ENCODE measurements at regions not wholly inside any gene's neighbourhood (a gene's known extent, or its start where the extent isn't known, plus 50 kb on each side); places are given as distances from the start of the nearest gene placed in this dataset.
"Not testable (repeated sequence)": the region's sequence is repeated elsewhere in the genome, so short reads cannot be mapped to it uniquely, and the experiment has no call there.

DNA sequence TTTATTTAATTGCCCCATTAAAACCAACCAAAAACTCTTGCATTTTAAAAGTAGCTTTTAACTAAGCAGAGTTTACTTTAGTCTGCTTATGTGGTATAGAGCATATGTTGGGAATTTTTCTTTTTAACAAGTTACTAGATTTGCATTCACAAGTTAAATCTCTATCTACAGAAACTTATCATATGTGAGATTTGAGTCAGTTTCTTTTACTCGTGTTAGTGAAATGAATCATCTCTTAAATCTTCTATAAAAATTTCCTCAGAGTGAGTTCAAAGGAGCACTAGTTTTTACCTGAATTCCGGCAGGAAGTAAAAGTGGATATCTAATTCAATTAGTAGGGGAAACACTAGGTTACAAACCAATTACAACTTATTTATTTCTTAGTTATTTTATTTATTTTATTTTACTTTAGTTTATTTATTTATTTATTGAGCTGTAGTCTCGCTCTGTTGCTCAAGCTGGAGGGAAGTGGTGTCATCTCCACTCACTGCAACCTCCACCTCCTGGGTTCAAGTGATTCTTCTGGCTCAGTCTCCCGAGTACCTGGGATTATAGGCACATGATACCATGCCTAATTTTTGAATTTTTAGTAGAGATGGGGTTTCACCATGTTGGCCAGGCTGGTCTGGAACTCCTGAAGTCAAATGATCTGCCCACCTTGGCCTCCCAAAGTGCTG lies 1609.6 kb upstream of the B3GALT2 start:
- DNase-seq (ENCODE audit: low read depth in 3 of 3, low spot score in 2 of 3) = no peak

DNA sequence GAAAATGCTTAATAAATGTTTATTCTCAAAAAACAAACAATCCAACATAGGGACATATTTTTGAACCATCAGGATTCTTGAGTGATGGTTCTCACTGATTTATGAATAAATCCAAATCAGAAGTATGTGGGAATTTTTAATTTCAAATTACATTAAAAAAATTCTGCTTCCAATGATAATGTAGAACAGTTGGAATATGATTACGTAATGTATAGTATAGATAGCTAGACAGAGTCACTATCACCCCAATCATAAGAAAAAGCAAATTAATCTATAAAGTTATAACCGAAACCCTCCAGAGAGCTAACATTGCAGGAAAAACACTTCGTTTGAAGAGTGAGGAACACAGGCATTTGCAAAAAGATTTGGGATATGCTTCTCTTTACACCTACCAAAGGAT lies 1600.6 kb upstream of the B3GALT2 start:
- no peak for DNase-seq (ENCODE audit: low read depth in 3 of 3, low spot score in 2 of 3)

DNA sequence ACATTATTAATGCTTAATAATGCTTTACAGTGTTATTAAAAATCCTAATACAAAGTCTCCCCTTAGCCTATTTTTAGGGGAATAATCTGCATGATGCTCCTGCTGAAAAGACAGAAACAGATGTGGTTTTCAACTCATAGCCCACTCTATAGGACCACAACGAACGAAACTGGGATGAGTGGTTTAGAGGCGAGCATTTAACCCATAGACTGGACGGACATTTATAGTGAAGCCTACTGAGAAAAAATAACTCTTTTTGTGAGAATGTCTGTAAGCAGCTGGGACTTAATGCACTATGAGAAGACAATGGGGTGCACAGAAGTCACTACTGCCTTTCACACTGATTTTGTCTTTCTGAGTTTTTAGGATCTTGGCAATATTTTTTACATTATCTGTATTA lies 1599.6 kb upstream of the B3GALT2 start:
- no peak for DNase-seq (ENCODE audit: low read depth in 3 of 3, low spot score in 2 of 3)

DNA sequence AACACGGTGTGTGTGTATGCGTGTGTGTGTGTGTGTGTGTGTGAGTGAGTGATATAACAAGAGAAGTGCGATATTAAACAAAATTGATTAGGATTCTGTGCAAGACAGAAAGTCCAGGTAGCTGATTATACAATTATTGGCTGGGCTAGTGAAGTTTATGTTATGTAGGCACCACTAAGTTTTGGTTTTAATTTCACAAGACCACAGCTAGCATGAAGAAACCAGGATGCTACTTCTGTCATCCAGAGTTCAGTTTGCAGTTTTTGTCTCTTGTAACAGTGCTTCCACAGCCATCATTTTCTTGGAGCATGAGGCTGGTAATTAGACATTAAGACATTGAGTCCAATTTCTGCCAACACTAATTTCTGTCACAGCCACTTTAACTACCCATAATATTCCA lies 1590.2 kb upstream of the B3GALT2 start:
- DNase-seq (ENCODE audit: low read depth in 3 of 3, low spot score in 2 of 3) = no peak

DNA sequence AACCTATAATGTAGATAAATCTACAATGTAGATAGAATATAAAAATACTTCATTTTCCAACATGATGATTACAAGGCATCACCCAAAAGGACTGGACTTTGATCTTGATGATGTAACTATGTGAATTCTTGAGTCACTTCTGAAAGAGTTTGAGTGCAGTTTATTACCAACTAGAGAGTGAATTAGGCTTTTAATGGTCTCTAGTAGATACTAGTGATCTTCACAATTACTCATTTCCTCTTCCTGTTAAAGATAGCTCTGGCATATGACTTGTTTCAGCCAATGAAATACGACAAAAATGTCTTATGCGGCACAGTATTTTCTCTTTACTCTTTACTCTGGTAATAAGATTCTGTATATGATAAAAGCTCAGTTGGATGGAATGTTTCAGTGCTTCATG lies 1588.1 kb upstream of the B3GALT2 start:
- no peak for DNase-seq (ENCODE audit: low read depth in 3 of 3, low spot score in 2 of 3)

DNA sequence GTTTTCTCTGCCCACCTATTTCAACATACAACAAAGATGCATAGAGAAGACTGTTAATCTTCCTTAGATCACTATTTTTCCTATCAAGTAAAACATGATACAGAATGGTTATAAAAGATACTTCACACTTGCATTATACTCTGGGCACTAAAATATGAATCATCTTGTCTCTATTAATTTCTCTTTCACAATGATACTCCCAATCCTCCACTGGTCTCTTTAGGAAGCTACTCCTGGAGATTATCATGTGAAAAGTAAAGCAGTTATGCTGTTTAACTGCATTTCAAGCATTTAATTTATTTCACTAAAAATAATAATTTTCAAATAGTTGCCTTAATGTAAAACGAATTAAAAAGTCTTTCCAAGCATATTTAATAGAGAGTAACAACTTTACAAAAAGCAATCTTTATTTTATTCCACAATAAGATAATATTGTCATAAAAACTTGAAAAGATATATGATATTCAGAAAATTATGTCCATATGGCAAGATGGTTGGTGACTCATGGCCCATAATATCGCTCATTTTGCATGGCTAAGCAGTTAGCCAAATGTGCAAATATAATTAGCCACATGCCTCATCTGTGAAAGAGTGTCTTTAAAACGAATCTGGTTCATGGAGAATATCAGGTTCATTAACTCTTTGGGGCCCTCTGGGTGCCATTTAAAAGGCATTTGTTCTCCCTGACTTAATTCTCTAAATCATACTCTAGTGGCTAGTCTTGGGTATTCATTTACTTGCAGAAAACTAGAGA lies 1569.0 kb upstream of the B3GALT2 start:
- no peak for DNase-seq (ENCODE audit: low read depth in 3 of 3, low spot score in 2 of 3)

DNA sequence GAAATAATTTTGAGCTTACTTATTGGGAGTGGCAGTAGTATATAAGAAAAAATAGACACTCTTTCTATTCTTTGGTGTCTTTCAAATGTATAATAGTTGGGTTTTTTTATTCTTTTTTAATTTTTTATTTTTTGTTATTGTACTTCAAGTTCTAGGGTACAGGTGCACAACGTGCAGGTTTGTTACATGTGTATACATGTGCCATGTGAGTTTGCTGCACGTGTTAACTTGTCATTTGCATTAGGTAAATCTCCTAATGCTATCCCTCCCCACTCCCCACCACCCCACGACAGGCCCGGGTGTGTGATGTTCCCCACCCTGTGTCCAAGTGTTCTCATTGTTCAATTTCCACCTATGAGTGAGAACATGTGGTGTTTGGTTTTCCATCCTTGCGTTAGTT lies 1552.4 kb upstream of the B3GALT2 start:
- not testable (repeated sequence) for DNase-seq (ENCODE audit: low read depth in 3 of 3, low spot score in 2 of 3)

DNA sequence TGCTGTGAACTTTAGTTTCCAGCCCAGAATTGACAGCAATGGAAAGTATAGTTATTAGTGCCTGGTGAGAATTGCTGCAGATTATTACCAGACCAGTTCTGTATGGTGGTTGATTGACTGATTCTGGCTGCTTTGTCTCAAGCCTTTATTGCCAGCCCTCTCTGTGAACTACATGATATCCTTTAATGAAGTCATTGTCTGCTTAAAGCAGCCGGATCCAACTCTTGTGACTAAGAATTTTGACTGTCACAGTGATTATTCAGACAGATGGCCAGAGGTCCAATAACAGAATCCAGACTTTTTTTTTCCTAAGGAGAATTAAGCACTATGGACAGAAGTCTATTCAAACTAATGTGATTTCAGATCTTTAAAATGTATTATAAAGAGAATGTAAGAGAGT lies 1548.6 kb upstream of the B3GALT2 start:
- no peak for DNase-seq (ENCODE audit: low read depth in 3 of 3, low spot score in 2 of 3)

DNA sequence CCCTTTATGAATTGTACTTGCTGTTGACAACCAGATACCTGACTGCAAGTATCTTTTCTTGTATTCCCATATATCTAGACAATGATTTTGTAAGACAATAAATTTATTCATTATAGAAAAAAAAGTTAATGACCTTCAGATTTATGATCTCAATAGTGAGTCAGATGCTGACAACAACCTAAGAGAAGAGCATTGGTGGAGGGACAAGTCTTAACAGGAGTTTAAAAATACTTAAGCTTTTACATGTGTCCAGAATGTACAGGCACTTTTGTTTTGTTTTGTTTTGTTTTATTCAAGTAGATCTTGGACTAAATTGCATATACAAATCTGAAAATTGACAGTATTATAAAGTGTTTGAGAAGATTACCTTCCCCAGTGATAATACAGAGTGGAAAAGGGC lies 1544.6 kb upstream of the B3GALT2 start:
- DNase-seq (ENCODE audit: low read depth in 3 of 3, low spot score in 2 of 3) = no peak

DNA sequence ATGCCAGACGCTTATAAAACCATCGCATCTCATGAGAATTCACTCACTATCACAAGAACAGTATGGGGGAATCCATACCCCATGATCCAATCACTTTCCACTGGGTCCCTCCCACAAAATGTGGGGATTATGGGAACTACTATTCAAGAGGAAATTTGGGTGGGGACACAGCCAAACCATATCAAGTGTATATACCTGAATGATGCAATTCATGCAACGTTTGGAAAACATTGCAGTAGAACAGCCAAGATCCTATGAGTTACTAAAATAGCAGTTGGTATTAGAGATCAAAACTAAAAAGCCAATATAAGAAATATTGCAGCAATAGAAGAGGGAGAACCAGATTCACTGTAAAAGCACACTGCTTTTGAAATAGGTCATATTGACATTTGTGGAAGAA lies 1543.9 kb upstream of the B3GALT2 start:
- no peak for DNase-seq (ENCODE audit: low read depth in 3 of 3, low spot score in 2 of 3)

DNA sequence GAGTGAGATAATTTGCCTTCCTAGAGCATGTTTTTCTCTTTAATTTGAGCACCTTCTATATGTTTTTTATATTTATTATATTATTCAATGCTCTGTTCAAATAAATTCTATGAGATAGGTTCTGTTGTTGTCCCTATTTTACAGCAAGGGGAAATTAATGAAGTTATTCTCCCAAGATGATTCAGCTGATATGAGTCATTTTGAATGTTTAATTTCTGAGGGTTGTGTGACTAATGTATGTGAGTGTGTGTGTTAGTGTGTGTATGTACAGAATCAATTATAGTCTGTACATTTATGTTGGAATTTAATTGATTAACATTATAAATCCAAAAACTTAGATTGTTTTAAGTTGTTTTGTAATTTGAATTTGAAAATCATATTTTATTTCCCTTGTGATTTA lies 1536.7 kb upstream of the B3GALT2 start:
- no peak for DNase-seq (ENCODE audit: low read depth in 3 of 3, low spot score in 2 of 3)

DNA sequence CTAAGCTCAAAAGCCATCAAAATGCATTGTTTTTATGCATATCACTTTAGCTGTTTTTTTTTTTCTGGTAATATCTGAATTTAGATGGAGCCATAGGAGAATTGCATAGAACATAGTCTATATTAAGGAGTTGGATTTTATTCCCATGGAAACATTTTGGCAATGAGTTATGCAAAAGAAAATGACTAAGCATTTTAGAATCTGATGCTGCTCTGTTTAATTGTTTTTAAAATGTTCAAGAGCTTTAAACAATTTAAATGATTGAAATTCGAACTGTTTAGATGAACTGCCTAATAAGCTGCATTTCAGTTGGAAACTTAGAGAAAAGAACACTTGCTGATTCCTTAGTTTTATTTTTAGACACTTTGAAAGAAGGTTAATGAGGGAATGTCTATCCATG lies 1531.5 kb upstream of the B3GALT2 start:
- no peak for DNase-seq (ENCODE audit: low read depth in 3 of 3, low spot score in 2 of 3)

DNA sequence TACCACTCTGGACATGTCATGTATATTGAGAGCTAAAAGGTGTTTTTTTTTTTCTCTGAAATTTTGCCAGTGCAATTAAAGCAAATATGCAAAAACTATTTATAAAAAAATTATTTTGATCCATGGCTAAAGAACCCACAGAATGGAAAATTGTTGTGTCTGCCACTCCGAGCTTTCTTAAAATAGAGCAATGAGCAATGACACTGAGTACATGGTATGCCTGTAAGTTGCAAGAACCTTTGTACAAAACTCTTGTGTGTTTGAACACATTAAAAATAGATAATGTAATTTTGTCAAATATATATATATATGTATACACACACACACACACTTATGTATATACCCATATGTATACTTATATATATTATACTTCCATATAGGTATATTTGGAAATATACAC lies 1530.9 kb upstream of the B3GALT2 start:
- DNase-seq (ENCODE audit: low read depth in 3 of 3, low spot score in 2 of 3) = no peak

DNA sequence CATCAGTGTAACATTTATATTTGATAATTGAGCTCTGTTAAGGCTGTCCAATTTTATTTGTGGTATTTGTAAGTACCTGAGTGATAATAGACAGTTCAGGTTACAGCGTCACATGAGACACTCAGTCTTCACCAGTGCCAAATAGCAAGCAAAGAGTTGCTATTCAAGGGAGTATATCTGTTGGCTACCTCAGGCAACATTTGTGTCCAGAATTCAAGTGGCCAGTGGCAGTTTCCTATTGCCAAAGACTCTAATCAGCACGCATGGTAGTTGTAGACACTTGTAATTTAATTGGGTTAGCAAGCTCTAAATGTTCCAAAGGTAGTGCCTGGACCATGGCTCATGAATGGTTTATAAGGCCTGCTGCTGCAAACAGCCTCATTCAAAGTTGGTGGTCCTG lies 1524.3 kb upstream of the B3GALT2 start:
- DNase-seq (ENCODE audit: low read depth in 3 of 3, low spot score in 2 of 3) = no peak

DNA sequence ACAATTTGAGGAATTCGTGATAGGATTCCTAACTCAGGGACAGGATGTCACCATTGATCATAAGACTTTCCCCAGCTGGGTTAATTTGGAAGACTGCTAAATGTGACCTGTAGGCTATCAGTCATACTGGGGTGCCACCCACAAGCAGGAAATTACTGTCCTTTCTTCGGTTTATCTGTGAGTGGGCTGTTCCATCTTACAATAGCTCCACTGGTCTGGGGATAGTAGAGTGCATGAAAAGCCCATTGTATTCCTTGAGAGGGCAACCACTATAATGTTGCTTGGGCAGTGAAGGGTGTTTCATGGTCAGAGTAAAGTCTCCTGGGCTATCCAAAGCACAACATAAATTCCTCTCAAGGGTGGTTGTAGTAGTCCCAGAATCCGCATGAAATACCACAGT lies 1523.0 kb upstream of the B3GALT2 start:
- no peak for DNase-seq (ENCODE audit: low read depth in 3 of 3, low spot score in 2 of 3)

DNA sequence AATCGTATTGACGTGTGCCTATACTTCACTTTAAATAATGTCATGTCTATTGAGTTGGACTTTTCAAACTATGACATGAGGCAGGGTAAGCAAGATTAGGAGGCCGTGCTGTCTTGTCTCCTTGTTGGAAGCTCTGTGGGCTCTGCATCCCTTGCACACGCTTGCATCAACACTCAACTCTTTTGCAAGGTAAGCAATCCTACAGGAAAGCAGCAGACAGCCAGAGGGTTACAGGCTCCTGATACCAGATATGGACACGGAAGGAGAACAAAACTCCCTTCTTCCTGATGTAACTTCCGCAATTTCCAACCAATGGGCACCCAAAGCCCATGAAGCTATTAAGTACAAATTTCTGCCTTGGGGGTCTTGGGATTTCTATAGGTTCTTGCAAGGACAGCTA lies 1520.7 kb upstream of the B3GALT2 start:
- no peak for DNase-seq (ENCODE audit: low read depth in 3 of 3, low spot score in 2 of 3)

DNA sequence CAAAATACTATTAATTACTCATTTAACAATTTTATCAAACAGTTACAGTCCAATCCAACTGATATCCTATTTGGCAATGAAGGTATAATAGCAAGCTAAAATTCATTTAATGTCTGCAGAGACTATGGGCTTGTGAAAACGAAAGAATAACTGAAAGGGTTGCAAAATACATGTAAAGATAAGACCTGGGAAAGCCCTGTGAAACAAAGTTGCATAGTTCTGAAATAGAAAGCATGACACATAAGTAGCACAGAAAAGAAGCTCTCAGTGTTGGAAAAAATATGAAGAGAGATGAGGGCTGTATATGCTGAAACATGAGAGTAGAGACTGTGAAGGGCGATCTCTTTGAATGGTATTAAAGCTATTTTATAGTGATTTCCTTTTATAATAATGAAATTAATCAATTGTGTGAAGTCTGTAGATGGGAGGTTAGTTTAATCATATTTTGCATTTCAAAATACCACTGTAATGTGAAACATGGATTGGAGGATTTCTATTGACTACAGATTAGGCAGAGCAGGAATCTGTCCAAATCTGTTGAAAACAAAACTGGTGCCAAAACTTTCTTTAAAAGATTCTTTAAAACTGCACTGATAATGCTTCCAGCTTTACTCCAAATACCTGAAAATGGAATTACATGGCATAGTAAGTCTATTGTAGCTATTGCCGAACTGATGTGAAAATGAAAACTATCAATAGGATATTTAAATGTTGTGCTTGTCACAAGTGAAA lies 1518.9 kb upstream of the B3GALT2 start:
- DNase-seq (ENCODE audit: low read depth in 3 of 3, low spot score in 2 of 3) = no peak

DNA sequence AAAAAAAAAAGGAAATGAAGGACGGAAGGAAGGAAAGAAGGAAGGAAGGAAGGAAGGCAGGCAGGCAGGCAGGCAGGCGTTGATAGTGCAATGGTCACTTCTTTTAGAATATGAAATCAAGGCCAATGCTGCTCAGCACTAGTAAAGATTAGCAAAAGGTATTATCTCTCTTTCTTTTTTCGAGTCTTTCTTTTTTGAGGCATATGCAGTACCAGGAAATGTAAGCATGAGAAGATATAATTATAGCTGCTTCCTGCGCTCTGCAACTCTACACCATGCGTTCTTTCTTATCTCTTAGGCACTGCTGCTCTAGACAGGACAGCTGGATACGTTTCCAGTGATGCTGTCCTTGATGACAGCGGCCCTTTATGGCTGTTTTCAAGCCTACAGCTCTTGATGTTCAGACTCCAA lies 1512.5 kb upstream of the B3GALT2 start:
- DNase-seq (ENCODE audit: low read depth in 3 of 3, low spot score in 2 of 3) = no peak

DNA sequence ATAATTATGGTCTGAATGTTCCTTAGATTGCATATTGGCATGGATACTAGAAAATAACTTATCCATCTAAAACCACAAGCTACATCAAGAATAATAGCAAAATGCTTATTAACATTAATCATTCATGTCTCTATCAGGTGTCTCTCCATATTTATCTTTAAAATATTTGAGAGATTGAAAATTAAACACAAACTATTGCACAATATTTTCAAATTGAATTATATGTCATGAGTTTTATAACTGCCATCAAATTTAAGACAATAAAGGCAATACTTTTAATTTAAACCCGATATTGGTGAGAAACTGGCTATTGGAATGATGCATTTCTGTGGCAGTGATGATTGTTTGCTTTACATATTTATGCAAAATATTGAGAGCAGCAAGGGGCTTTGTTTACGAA lies 1506.8 kb upstream of the B3GALT2 start:
- DNase-seq (ENCODE audit: low read depth in 3 of 3, low spot score in 2 of 3) = no peak

DNA sequence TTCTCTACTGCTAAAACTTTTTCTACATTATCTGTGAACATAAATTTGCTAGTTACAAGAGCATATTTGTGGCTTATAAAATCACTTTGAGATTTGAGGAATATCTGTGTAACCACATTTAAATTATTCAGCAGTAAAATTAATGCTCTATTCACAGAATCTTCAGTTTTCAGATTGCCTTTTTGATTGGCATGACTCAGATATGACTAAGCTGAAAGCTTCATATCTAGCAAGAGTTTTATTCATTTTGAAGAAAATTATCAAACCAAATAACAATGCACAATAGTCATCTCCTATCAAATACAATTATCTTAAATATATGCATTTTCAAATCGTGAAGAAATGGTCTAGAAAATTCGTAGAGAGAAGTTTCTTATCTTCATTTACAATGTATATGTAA lies 1498.2 kb upstream of the B3GALT2 start:
- no peak for DNase-seq (ENCODE audit: low read depth in 3 of 3, low spot score in 2 of 3)

DNA sequence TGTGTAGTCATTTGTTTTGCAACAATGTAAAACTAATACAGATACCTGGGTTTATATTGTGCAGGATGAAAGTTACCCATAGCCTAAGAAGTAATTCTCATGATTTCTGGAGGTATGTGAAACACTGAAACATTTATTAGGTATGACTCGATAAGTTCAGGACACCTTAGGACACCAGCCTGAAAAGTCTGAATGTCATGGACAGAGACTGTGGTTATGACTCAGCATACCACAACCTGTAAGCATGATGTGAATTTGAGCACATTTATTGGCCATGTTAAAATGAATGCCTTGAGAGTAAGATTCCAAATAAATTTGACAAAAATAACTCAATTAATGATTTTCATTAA lies 1471.7 kb upstream of the B3GALT2 start:
- DNase-seq (ENCODE audit: low read depth in 3 of 3, low spot score in 2 of 3) = no peak

DNA sequence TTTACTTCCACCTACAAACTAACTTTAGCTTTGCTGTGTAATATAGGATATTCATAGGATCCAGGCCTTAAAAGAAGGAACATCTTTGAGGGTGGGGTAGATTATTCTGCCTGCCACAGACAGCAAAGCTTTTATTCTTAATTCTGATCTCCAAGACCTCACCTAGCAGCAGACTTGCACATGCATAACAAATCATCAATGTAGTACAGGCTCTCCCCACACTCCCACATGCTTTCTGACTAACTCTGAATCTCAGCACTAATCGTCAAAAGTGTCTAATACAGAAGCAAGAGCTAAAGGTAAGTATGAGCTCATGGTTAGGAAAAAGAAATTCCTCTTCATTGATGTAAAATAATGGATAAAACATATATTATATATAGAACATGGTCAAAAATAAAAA lies 1468.5 kb upstream of the B3GALT2 start:
- DNase-seq (ENCODE audit: low read depth in 3 of 3, low spot score in 2 of 3) = no peak

Data from right renal cortex interstitium (tissue), 3 donors.